Bronchial epithelial cell (primary cell): ENCODE measurements at regions not wholly inside any gene's neighbourhood (a gene's known extent, or its start where the extent isn't known, plus 50 kb on each side); places are given as distances from the start of the nearest gene placed in this dataset.

Experiments used
- DNase-seq: peaks from one replicate; pipeline ENCODE4 v3.0.0-alpha.2; 2010; ENCODE audit warnings: low read depth
- FAIRE-seq: peaks from 2 replicates; lab custom pipeline; 2011; peaks lifted over from hg19 to GRCh38; lab: Jason Lieb, UNC
- H3K27me3 ChIP-seq: 2 replicates; pipeline ENCODE4 v1.5.1; 2011; ENCODE audit warnings: low read length; ENCODE audit not compliant: control insufficient read depth, insufficient read depth
- H3K36me3 ChIP-seq: 2 replicates; pipeline ENCODE4 v1.5.1; 2011; ENCODE audit warnings: low read length; ENCODE audit not compliant: control insufficient read depth, insufficient read depth
- H3K4me3 ChIP-seq: 2 replicates; pipeline ENCODE4 v1.5.1; 2011; ENCODE audit warnings: mild to moderate bottlenecking, low read depth, low read length, control low read depth
- CTCF ChIP-seq: IDR thresholded peaks from 2 replicates; pipeline ENCODE4 v1.5.1; 2011; ENCODE audit warnings: mild to moderate bottlenecking, moderate library complexity, low read length, control low read depth, inconsistent platforms; ENCODE audit not compliant: insufficient read depth, severe bottlenecking

DNA sequence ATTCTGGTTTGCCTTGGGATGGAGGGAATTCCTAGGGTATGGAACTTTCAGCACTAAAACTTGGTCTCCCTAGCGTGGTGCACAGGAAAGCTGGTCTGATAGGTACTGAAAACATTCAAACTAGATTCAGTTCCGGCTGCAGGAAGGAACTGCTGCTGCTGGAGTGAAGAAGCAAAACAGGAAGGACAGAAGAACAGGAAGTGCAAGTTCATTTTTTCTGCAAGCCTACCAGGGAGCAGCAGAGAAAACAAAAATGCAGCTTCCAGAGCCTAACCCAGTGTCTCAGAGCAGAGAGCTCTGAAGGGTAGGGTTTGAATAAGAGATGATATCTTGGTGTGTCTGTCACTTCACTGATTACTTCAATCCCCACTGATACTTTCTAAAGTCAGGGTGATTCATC lies 165.2 kb downstream of the VRK1 start:
- TF ChIP-seq CTCF = no peak
- H3K36me3 ChIP-seq = no peaks in the 10 kb centered on the region
- no peaks in the 10 kb centered on the region for H3K27me3 ChIP-seq
- H3K4me3 ChIP-seq = no peak overlapping the region
- DNase-seq = no peak
- no peak for FAIRE-seq

- H3K27me3 ChIP-seq = no peaks in the 10 kb centered on the region
- FAIRE-seq (no peak), DNase-seq (no peak)
- H3K4me3 ChIP-seq = no peak overlapping the region
- TF ChIP-seq CTCF = no peak
- no peaks in the 10 kb centered on the region for H3K36me3 ChIP-seq
Measured at GRCh38 chr14:96964726-96965415, 167.7 kb downstream of the VRK1 start.

GRCh38 chr14:96965885-96966595 lies 168.9 kb downstream of the VRK1 start:
- TF ChIP-seq CTCF = no peak
- FAIRE-seq (no peak), DNase-seq (no peak)
- H3K36me3 ChIP-seq = no peaks in the 10 kb centered on the region
- H3K27me3 ChIP-seq = no peaks in the 10 kb centered on the region
- no peak overlapping the region for H3K4me3 ChIP-seq

DNA sequence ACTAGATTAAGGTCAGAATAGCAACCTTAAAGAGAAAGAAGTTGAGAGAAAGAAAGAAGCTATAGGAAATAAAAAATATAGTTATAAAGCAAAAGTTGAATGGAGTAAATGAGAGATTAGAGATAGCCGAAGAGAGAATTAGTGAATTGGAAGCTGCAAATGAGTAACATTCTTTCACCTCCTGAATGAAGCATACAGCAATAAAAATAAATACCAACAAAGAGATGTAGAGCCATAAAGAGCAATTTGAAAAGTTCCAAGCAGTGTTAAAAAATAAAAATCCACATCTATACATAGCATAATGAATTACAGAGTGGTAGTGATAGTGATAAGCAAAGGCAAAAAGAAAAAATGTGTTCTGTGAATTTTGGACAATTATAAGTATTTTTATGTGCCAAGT lies 177.9 kb downstream of the VRK1 start:
- TF ChIP-seq CTCF = no peak
- DNase-seq (no peak), FAIRE-seq (no peak)
- H3K27me3 ChIP-seq = no peaks in the 10 kb centered on the region
- H3K4me3 ChIP-seq = no peak overlapping the region
- H3K36me3 ChIP-seq = no peaks in the 10 kb centered on the region

DNA sequence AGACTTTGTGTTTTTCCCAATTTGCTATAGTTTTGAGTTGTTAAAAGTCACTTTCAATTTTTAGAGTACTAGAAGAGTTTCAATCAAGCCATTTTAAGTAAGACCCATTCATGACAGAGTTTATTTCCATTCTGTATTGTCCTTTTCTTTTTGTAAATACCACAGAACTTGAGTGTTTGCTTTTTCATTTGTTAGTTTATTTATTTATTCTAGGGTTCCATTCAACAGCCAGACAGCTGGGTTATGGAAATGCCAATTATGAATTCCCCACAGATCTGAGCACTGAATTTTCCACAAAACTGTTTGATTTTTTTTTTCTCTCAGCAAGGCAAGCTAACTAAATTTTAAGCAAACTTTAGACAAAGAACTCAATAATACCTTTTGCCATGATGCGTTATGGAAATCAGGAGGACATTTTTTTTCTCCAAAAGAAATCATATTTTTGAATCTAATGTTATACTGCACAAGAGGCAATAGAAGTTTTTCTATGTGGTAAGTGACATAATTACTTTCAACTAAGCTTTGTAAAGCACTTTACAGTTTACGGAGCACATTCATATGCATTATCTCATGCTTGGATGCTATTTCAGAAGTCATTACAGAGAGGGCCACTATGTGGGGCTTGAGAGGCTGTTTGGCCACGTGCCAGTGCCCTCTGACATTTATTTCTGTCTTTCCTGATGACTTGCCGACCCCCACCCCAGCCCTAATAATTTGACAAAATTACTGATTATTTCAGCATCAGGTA lies 181.5 kb downstream of the VRK1 start:
- no peaks in the 10 kb centered on the region for H3K36me3 ChIP-seq
- no peak overlapping the region for H3K4me3 ChIP-seq
- no peak for TF ChIP-seq CTCF
- H3K27me3 ChIP-seq = no peaks in the 10 kb centered on the region
- DNase-seq (no peak), FAIRE-seq (no peak)
